ENCODE measurements at regions not wholly inside any gene's neighbourhood (a gene's known extent, or its start where the extent isn't known, plus 50 kb on each side); places are given as distances from the start of the nearest gene placed in this dataset.

GRCh38 chr13:99035715-99036114 lies 57.9 kb upstream of the DOCK9 start:
- TF ChIP-seq CTCF (IDR thresholded peaks at IDR 0.05; ENCODE audit: low read depth, low read length), result no peak
- no peak for TF ChIP-seq EZH2phosphoT487 (IDR thresholded peaks at IDR 0.05; ENCODE audit: low read depth)

Measured in OCI-LY3 (cell line).